ENCODE measurements at regions not wholly inside any gene's neighbourhood (a gene's known extent, or its start where the extent isn't known, plus 50 kb on each side); places are given as distances from the start of the nearest gene placed in this dataset.

GRCh38 chr17:34126965-34127364, 128.1 kb upstream of the CCL2 start:
- TF ChIP-seq HNRNPH1 (optimal IDR thresholded peaks at IDR 0.05; ENCODE audit: low read depth, low read length) (no peak), ZNF12 (CRISPR knock-in tag; IDR thresholded peaks at IDR 0.05) (no peak), ZMYM2 (CRISPR knock-in tag; IDR thresholded peaks at IDR 0.05) (no peak), CENPT (CRISPR knock-in tag; IDR thresholded peaks at IDR 0.05; ENCODE audit: low read depth) (no peak), KMT2B (CRISPR knock-in tag; IDR thresholded peaks at IDR 0.05) (no peak)

All from HepG2 (cell line).